HG03520 (cell line): ENCODE measurements at regions not wholly inside any gene's neighbourhood (a gene's known extent, or its start where the extent isn't known, plus 50 kb on each side); places are given as distances from the start of the nearest gene placed in this dataset.

Source experiments
- ATAC-seq: cut with Tn5 transposase; IDR thresholded peaks from one replicate; pipeline ENCODE4 v1.9.1; 2021; ENCODE audit warnings: mild to moderate bottlenecking, moderate library complexity; ENCODE audit not compliant: unreplicated experiment

GRCh38 chr3:156760333-156760732 lies 65.8 kb upstream of the LEKR1 start:
- peak; percentile 87 for ATAC-seq

- ATAC-seq: no peak
Observed at GRCh38 chr3:156761007-156761406, 65.1 kb upstream of the LEKR1 start.

DNA sequence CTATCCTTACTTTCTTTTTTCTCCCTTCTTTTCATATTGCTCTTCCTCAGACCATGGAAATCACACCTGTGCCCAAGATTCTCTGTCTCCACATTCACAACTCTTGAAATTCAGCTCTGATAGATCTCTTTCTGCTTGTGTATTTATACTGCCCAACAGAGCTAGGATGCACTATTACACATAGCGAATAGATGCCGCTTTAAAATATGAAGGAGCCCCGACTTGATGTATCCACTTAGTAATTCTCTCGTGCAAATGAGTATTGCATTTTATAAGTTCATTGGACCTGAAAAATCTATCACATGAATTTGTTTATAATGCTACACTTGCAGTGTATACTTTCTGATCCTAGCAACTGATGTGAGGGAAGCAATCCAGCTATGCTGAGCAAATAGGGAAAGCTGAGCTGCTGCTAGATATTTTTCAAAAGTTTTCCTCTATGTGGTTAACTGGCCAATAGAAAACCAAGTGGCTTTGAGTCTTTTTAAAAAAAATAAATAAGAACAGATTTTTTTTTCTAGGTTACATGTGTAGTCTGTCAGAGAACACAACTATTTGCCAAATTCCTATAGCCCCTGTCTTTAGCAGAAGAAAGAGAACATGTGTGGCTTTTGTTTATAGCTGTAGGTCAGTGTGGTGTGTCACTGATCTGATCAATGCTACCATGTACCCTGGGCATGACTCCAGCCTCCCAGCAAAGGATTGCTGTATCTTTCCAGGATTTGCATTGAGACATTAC lies 64.3 kb upstream of the LEKR1 start:
- no peak for ATAC-seq

GRCh38 chr3:156762631-156763185 lies 63.4 kb upstream of the LEKR1 start:
- no peak for ATAC-seq

- ATAC-seq: no peak
Observed at GRCh38 chr3:156763386-156763785, 62.8 kb upstream of the LEKR1 start.

DNA sequence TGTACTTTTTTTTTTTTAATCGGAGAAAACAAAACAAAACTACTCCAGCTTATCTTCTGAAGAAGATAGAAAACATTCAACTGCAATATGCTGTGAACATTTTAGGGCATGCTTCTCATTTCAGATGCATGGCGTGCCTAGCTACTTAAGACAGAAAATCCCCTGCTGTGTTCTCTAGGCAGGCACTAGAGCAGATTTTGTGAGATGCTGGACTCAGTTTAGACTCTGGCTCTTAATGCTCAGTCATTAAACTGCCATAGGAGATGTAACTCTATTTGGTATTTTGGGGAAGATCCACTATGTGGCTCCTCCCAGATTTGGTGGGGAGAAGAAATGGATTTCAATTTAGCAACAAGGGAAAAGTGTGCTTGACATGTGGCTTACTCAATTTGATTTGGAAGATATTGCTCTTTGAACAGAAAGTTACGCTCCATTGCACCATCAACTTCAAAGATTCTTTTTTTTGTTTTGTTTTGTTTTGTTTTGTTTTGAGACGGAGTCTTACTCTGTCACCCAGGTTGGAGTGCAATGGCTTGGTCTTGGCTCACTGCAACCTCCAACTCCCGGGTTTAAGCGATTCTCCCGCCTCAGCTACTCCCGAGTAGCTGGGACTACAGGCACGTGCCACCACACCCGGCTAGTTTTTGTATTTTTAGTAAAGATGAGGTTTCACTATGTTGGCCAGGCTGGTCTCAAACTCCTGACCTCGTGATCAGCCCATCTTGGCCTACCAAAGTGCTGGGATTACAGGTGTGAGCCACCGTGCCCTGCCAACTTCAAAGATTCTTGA lies 62.0 kb upstream of the LEKR1 start:
- no peak for ATAC-seq

DNA sequence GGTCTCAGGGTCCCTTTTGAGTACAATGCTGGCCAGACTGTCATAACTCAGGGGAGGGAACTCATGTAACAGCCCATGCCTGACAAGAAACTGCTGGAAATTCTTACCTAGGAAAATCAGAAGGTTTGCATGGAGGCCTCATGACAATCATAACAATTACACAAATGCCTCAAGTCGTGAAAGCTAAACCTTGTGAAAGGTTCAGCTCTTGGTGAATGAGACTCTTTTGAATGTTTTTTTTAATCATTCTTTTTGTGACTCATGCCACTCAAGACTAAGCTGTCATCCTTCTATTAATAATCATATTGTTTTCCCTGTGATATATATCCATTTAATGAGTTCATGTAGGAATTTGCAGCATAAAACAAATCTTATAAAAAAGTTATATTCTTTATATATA lies 61.4 kb upstream of the LEKR1 start:
- ATAC-seq: no peak

GRCh38 chr3:156768390-156768789 lies 57.8 kb upstream of the LEKR1 start:
- no peak for ATAC-seq

DNA sequence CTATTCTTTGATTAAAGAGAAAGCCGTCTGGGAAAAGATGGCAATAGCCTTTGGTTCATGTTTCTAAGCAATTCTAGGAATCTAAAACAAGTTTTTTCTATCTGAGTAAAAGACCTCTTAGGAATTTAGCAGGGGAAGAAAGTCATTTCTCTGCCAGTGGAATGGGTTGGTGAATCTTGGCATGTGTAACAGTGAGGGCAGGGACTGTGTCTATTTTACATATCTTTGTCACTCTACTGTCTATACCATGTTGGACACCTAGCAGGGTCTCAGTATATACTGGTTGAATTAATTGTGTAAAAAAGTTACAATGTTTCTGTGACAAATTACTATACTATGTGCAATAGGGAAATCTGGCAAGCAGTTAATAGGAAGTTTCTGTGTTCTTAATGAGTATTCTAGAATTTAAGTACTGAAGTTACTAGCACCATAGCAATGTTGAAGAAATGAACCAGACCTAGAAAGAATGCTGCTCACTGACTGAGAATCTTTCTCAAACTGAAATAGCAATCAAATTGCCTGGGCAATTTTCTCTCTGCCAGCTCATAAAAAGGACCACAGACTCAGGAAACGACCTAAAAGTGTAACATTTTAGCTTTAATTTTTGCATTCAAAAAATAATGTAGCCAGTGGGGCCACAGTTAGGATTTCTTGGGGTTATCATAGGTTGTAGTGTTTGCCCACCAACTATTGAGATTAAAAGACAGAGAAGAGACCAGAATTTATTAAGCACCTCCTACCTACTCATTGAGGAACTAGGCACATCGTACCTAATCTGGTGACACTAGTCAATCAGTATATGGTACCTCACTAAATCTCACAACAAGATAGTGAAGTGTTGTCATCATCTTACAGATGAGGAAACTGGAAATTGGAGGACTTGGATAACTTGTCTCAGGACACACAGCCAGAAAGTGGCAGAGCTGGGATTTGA lies 56.2 kb upstream of the LEKR1 start:
- ATAC-seq: no peak

DNA sequence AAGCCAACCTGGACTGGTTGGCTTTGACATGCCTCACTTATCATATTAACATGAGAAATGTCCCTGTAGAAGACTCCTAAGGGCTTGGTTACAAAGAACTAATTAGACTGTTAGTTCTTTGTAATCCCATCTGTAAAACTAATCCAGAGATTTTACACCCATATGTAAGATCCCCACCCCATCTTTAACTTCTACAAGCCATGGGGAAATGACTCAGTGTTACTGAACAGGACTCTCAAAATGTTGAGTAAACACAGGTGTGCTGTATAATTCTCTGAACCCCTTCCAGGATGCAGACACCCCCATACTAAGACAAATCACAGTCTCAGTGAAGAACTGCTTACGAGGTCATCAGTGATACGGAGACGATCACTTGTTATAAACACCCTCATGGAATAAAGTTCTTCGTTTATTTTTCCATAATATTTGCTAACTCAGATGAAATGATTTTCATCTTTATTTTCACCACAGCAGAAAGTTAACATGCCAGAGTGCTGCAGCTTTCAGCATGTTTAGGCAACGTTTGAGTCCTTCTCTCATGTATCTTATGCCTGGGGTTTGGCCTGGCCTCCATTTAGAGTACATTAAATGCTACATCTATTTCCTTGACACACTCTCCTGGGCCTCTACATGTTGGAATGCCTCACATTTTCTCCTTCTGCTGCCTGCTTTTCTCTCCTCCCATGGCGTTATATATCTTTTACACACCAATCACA lies 55.3 kb upstream of the LEKR1 start:
- ATAC-seq: no peak

- no peak for ATAC-seq
Observed at GRCh38 chr3:156772588-156773206, 53.5 kb upstream of the LEKR1 start.

DNA sequence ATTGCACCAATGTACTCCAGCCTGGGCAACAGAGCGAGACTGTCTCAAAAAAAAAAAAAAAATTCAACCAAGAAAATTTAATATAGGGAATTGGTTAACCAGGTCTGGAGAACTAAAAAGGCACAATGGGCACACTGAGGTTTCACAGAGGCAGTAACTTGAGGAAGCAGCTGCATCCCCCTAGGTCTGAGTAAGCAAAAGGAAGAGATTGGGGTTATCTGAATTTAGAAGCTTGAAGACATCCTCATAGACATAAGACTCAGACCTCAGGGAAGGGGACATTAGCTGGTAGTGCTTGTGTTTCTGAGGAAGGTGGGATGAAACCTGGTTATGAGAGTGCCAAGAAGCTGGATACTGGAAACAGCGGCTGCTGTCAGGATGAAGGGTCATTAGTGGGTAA lies 50.1 kb upstream of the LEKR1 start:
- no peak for ATAC-seq
